ENCODE measurements at regions not wholly inside any gene's neighbourhood (a gene's known extent, or its start where the extent isn't known, plus 50 kb on each side); places are given as distances from the start of the nearest gene placed in this dataset.

GRCh38 chr5:102570747-102571146 is 71.9 kb upstream of the SLCO6A1 start:
- 78% methylated on average over 4 of the region's 4 CpGs; no CpG with 5 or more reads in 1 of the 2 experiments for WGBS, 2 experiments (ENCODE audit: extremely low coverage in 1 of 2, insufficient coverage in 1 of 2, insufficient read length in 1 of 2, insufficient replicate concordance in 2 of 2, low coverage in 1 of 2, low lambda C conversion rate in 2 of 2, missing lambda C conversion rate in 1 of 2)
- POLR2A ChIA-PET (ENCODE audit: partially characterized antibody): no interaction called here
- H4K91ac ChIP-seq (replicated peaks; ENCODE audit: insufficient read length, low read length): no peak overlapping the region

More at GRCh38 chr5:102570747-102571146, 71.9 kb upstream of the SLCO6A1 start:
- H4K8ac ChIP-seq (ENCODE audit: extremely low read depth, insufficient read depth, low read length): no peak overlapping the region
- DNase-seq (ENCODE audit: low read depth in 1 of 2, low spot score in 2 of 2) (no peak), FAIRE-seq (no peak)
- H3K23me2 ChIP-seq (ENCODE audit: low read depth, low read length): no peaks in the 10 kb centered on the region
- no peak overlapping the region for H2BK5ac ChIP-seq (ENCODE audit: low read depth, low read length)
- no peak overlapping the region for H3K4ac ChIP-seq (replicated peaks; ENCODE audit: insufficient read length, low read depth, low read length)
- no peak overlapping the region for H2BK15ac ChIP-seq (ENCODE audit: low read length)
- H3K9ac ChIP-seq (replicated peaks in 1 of 4; ENCODE audit: extremely low read depth in 1 of 4, low read depth in 3 of 4, low read length in 3 of 4): no peak overlapping the region
- no peaks in the 10 kb centered on the region for H3K4me1 ChIP-seq (replicated peaks in 1 of 4; ENCODE audit: control insufficient read depth in 3 of 4, insufficient read depth in 4 of 4, low read length in 3 of 4)
- no peak overlapping the region for H2AFZ ChIP-seq (ENCODE audit: low read length)
- H2BK20ac ChIP-seq (ENCODE audit: low read length): no peak overlapping the region
- no peak overlapping the region for H2BK120ac ChIP-seq (replicated peaks; ENCODE audit: low read depth, low read length)
- H3K27ac ChIP-seq (ENCODE audit: low read depth, low read length): no peak overlapping the region
- H2AK5ac ChIP-seq (ENCODE audit: low read depth, low read length): no peak overlapping the region
- no peak overlapping the region for H3K14ac ChIP-seq (ENCODE audit: insufficient read length)
- no peak overlapping the region for H3K56ac ChIP-seq (replicated peaks; ENCODE audit: insufficient read length, low read depth, low read length)
- H3K27me3 ChIP-seq (replicated peaks in 1 of 4; ENCODE audit: control insufficient read depth in 3 of 4, extremely low read depth in 1 of 4, insufficient read depth in 3 of 4, low read length in 3 of 4): no peaks in the 10 kb centered on the region
- H3K79me2 ChIP-seq (ENCODE audit: control insufficient read depth in 1 of 2, insufficient read depth in 2 of 2, low read length in 2 of 2): no peaks in the 10 kb centered on the region
- H3K79me1 ChIP-seq (ENCODE audit: low read depth, low read length): no peaks in the 10 kb centered on the region
- H3K9me3 ChIP-seq (ENCODE audit: insufficient read depth in 2 of 2, low read depth in 1 of 2, low read length in 1 of 2): no peaks in the 10 kb centered on the region
- H2BK12ac ChIP-seq (ENCODE audit: low read depth, low read length): no peak overlapping the region
- CTCF ChIA-PET (ENCODE audit: partially characterized antibody): no interaction called here
- no peaks in the 10 kb centered on the region for H4K20me1 ChIP-seq (replicated peaks in 1 of 2; ENCODE audit: control insufficient read depth in 1 of 2, insufficient read depth in 2 of 2, low read length in 2 of 2)
- H3K4me3 ChIP-seq (ENCODE audit: extremely low read depth in 1 of 4, insufficient read depth in 2 of 4, low read depth in 3 of 4, low read length in 4 of 4): no peak overlapping the region
- H3K36me3 ChIP-seq (ENCODE audit: control insufficient read depth in 2 of 4, insufficient read depth in 4 of 4, low read length in 3 of 4): no peaks in the 10 kb centered on the region
- no peak overlapping the region for H3K23ac ChIP-seq (ENCODE audit: insufficient read length)
- no peak overlapping the region for H3K4me2 ChIP-seq (ENCODE audit: insufficient read depth in 1 of 2, low read depth in 2 of 2, low read length in 2 of 2)
- no peak for TF ChIP-seq POLR2A (IDR thresholded peaks at IDR 0.05; ENCODE audit: control extremely low read depth in 1 of 2, low read depth in 2 of 2, low read length in 2 of 2)
- no peak for TF ChIP-seq NRF1 (IDR thresholded peaks at IDR 0.05; ENCODE audit: low read depth, low read length)
- TF ChIP-seq CBX5 (IDR thresholded peaks at IDR 0.05; ENCODE audit: low read depth, low read length): no peak
- H3K18ac ChIP-seq (ENCODE audit: extremely low read depth, low read length): no peak overlapping the region
- H4K5ac ChIP-seq (ENCODE audit: insufficient read length, low read depth, low read length): no peak overlapping the region
